Chondrocyte (in vitro differentiated cells): ENCODE measurements at regions not wholly inside any gene's neighbourhood (a gene's known extent, or its start where the extent isn't known, plus 50 kb on each side); places are given as distances from the start of the nearest gene placed in this dataset.

Experiments used
- DNase-seq: peaks from one replicate; pipeline ENCODE4 v3.0.0; 2021; ENCODE audit warnings: mixed read lengths, low spot score
- H3K27ac Mint-ChIP-seq: one replicate; pipeline ENCODE4 v1.8.0; 2021; ENCODE audit warnings: mild to moderate bottlenecking, moderate library complexity, mixed read lengths; ENCODE audit not compliant: unreplicated experiment
- H3K27me3 Mint-ChIP-seq: 2 replicates; pipeline ENCODE4 v1.8.0; 2021; ENCODE audit warnings: low read depth, mixed read lengths
- H3K36me3 Mint-ChIP-seq: 2 replicates; pipeline ENCODE4 v1.8.0; 2021; ENCODE audit warnings: low read depth, mixed read lengths
- H3K4me1 Mint-ChIP-seq: 2 replicates; pipeline ENCODE4 v1.8.0; 2021; ENCODE audit warnings: low read depth, mild to moderate bottlenecking, mixed read lengths
- H3K4me3 Mint-ChIP-seq: one replicate; pipeline ENCODE4 v1.8.0; 2021; ENCODE audit warnings: mild to moderate bottlenecking, moderate library complexity, mixed read lengths; ENCODE audit not compliant: unreplicated experiment
- H3K9me3 Mint-ChIP-seq: 2 replicates; pipeline ENCODE4 v1.8.0; 2021; ENCODE audit warnings: low read depth, mixed read lengths
- TF ChIP-seq, protein P1 (sequence below): fragments of 200-600 bp; sonication (generic); IDR thresholded peaks from 2 replicates; pipeline ENCODE4 v1.5.0; 2021; ENCODE audit warnings: antibody characterized with exemption, mild to moderate bottlenecking, moderate library complexity

- H3K27me3 Mint-ChIP-seq: peaks cover 3% of the 10 kb centered on the region
- TF ChIP-seq, protein P1, sequence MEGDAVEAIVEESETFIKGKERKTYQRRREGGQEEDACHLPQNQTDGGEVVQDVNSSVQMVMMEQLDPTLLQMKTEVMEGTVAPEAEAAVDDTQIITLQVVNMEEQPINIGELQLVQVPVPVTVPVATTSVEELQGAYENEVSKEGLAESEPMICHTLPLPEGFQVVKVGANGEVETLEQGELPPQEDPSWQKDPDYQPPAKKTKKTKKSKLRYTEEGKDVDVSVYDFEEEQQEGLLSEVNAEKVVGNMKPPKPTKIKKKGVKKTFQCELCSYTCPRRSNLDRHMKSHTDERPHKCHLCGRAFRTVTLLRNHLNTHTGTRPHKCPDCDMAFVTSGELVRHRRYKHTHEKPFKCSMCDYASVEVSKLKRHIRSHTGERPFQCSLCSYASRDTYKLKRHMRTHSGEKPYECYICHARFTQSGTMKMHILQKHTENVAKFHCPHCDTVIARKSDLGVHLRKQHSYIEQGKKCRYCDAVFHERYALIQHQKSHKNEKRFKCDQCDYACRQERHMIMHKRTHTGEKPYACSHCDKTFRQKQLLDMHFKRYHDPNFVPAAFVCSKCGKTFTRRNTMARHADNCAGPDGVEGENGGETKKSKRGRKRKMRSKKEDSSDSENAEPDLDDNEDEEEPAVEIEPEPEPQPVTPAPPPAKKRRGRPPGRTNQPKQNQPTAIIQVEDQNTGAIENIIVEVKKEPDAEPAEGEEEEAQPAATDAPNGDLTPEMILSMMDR: no peak
- H3K27ac Mint-ChIP-seq: no peak overlapping the region
- peaks cover 14% of the 10 kb centered on the region for H3K9me3 Mint-ChIP-seq
- no peaks in the 10 kb centered on the region for H3K4me1 Mint-ChIP-seq
- H3K4me3 Mint-ChIP-seq: no peak overlapping the region
- DNase-seq: no peak
- no peaks in the 10 kb centered on the region for H3K36me3 Mint-ChIP-seq
Measured at GRCh38 chr12:61857968-61858367, 402.2 kb upstream of the USP15 start.

DNA sequence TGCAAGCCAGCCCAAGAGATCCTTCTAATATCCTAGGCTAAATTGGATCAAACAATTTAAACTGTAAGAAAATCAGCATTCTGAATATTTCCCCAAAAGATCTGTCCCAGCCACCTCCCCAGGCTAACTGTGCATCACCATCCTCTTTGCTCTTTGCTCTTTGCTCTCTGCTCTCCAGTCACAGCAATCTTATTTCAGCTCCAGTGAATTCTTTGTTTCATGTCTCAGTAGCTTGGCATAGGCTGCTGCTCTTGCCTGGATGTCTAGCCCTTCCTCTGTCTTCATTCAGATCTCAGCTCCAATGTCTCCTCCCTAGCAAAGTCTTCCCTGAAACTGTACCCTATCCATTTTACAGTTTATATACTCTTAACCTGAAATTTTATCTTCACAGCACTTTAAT lies 399.8 kb upstream of the USP15 start:
- H3K9me3 Mint-ChIP-seq: no peaks in the 10 kb centered on the region
- H3K4me1 Mint-ChIP-seq: no peaks in the 10 kb centered on the region
- no peak overlapping the region for H3K27ac Mint-ChIP-seq
- no peak for DNase-seq
- H3K27me3 Mint-ChIP-seq: peaks cover 3% of the 10 kb centered on the region
- no peaks in the 10 kb centered on the region for H3K36me3 Mint-ChIP-seq
- TF ChIP-seq, protein P1: no peak
- no peak overlapping the region for H3K4me3 Mint-ChIP-seq

DNA sequence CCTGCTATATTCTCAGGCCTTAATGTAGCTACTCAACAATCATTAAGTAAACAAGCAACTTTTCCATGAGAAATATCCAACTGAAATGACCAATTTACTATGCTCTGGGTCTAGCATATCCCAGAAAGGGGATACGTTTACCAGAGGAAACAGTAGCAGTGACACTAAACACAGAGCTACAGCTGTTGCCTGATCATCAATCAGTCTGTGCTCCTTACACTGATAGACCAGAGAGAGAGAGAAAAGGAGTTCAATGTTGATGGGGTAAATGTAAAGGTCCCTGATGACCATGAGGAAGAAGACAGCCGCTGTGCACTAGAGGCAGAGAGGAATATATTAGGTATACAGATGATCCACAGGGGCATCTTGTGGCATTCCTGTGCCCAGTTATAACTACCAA lies 397.2 kb upstream of the USP15 start:
- no peaks in the 10 kb centered on the region for H3K9me3 Mint-ChIP-seq
- no peaks in the 10 kb centered on the region for H3K4me1 Mint-ChIP-seq
- H3K4me3 Mint-ChIP-seq: no peak overlapping the region

DNA sequence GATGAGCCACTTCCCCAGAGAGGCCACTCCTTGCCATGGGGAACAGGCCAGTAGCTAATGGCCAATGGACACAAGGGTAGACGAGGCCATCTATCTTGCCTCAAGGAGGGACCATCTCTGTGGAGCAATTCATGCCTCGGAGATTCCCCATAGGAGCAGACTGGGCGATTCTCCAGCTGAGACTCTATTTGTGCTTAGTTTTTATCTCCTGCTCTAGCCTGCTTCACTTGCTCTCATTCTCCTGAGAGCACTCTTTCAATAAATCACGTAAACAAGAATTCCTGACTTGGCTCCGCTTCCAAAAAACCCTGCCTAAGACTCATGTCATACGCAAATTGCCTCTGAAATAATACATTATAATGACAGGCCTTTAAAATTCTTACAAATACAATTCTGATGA lies 396.4 kb upstream of the USP15 start:
- no peaks in the 10 kb centered on the region for H3K4me1 Mint-ChIP-seq
- no peaks in the 10 kb centered on the region for H3K9me3 Mint-ChIP-seq
- TF ChIP-seq, protein P1: no peak
- H3K27me3 Mint-ChIP-seq: peaks cover 3% of the 10 kb centered on the region
- no peaks in the 10 kb centered on the region for H3K36me3 Mint-ChIP-seq
- no peak overlapping the region for H3K27ac Mint-ChIP-seq
- H3K4me3 Mint-ChIP-seq: no peak overlapping the region
- no peak for DNase-seq

More for the DNA sequence above, 397.2 kb upstream of the USP15 start:
- H3K36me3 Mint-ChIP-seq: no peaks in the 10 kb centered on the region
- TF ChIP-seq, protein P1: no peak
- DNase-seq: no peak
- H3K27ac Mint-ChIP-seq: no peak overlapping the region
- peaks cover 3% of the 10 kb centered on the region for H3K27me3 Mint-ChIP-seq

DNA sequence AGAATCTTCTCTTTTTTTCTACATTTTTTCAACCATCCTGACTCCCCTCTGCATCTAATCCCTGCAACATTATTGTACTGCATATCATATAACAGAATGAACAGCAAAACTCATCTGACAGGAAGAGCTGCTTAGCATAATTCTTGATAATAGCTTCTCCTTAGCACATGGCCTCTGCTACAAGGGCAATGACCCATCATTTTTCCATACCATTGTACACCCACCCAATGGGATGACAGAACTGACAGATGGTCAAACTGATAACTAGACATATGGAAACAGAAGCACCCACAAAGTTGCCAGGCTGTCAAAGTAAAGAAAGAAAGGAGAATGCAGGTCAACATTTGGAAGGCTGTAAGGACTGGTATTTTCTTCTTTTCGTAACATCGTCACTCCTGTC lies 390.4 kb upstream of the USP15 start:
- H3K27ac Mint-ChIP-seq: no peak overlapping the region
- no peaks in the 10 kb centered on the region for H3K27me3 Mint-ChIP-seq
- no peak for DNase-seq
- H3K36me3 Mint-ChIP-seq: no peaks in the 10 kb centered on the region
- no peaks in the 10 kb centered on the region for H3K9me3 Mint-ChIP-seq
- no peak overlapping the region for H3K4me3 Mint-ChIP-seq
- TF ChIP-seq, protein P1: no peak
- no peaks in the 10 kb centered on the region for H3K4me1 Mint-ChIP-seq
